ENCODE measurements at regions not wholly inside any gene's neighbourhood (a gene's known extent, or its start where the extent isn't known, plus 50 kb on each side); places are given as distances from the start of the nearest gene placed in this dataset.
"Not testable (repeated sequence)": the region's sequence is repeated elsewhere in the genome, so short reads cannot be mapped to it uniquely, and the experiment has no call there.

DNA sequence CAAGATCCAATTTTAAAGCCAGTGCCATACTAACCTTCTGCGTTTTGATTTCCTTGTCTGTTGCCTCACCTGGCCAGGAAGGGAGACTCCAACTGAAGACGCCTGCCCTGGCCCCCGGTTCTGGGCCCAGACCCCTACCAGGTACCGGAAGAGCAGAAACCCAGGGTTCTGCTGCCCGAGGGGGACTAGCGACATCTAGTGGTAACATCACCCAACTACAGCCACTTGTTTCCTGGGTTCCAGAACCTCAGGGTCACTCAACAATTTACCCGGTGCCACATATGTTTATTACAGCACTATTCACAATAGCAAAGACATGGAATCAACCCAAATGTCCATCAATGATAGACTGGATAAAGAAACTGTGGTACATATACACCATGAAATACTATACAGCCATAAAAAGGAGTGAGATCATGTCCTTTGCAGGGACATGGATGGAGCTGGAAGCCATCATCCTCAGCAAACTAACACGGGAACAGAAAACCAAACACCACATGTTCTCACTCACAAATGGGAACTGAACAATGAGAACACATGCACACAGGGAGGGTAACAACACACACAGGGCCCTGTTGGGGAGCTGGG is 268.7 kb upstream of the IRX4 start:
- DNase-seq (ENCODE audit: low spot score): not testable (repeated sequence)

DNA sequence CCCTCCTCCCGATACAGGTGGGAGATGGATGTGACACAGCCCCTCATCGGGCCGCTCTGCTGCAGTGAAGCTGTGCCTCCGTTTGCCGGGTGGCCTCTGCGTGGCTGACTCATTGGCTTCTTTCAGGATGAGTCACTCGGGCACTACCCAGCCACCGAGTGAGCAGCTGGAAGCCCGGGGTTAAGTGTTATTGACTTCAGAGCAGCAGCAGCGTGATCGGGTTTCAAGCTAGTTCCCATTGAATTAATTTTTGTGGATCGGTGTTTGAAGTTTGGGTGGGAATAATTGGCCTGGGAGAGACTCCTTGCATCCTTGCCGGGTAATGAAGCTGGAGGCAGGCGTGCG is 266.4 kb upstream of the IRX4 start:
- DNase-seq (ENCODE audit: low spot score): peak; percentile 52

DNA sequence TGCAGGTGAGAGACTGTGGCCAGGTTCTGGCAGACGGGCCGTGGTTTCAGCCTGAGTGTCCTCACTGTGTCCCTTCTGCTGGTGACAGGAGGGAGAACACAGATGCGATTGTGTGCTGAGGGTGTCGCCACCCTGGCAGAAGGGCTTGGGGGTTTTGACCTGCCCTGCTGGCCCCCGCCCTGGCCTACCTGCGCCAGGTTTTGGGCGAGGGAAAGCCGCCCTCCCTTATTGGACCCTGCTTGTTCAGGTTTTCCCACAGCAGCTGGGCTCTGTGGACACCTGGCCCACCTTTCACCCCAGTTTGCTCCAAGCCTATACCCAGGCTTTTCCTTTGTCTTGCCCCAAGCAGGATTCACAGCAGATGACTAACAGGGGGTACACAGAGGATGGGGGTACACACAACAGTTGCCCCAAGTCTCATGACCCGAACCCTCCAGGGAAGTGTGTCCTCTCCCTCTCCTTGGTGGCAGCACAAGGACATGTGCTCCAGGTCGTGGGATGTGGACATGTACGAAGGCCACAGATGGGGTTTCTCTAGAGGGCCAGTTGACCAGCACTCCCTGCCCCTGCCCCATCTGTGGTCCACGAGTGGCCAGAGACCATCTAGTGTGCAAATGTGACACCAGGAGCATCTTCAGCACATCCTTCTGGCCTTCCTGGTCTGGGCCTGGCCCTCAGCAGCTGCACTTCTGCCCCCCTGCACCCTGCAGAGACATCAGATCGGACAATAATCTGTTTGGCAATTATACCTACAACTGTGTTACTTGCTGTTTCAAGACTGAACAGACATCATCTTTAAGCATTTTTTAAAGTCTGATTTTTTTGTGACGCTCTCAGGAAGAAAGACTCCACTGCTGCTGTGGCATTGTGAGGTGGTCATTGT is 265.8 kb upstream of the IRX4 start:
- DNase-seq (ENCODE audit: low spot score): no peak

DNA sequence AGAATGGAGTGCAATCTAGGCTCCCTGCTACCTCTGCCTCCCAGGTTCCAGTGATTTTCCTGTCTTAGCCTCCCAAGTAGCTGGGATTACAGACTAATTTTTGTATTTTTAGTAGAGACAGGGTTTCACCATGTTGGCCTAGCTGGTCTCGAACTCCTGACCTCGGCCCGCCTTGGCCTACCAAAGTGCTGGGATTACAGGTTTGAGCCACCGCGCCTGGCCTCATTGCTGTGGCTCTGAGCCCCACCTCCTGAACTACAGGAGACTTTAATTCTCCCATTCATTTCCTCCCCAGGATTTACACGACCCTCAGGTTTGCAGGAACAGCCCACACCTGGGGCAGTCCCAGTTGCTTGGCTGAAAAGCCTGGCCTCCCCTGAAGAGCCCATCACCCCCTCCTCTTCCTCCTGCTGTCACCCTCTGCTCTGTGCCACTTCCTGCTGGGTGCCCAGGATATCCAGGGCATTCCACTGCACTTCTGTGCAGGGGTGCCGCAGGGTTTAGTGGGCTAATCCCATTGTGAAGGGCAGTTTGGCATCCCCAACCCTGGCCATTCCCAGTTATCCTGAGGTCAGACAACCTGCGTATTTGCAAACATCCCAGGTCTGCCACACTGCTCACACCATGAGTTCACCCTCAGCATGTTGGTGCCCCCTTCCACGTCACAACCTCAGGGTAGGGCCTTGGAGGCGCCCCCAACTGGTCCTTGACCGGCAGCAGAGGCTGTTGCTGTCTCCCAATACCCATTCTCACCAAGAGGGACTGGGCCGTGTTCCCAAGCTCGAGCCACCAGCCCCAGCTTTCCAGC is 265.0 kb upstream of the IRX4 start:
- DNase-seq (ENCODE audit: low spot score): no peak

DNA sequence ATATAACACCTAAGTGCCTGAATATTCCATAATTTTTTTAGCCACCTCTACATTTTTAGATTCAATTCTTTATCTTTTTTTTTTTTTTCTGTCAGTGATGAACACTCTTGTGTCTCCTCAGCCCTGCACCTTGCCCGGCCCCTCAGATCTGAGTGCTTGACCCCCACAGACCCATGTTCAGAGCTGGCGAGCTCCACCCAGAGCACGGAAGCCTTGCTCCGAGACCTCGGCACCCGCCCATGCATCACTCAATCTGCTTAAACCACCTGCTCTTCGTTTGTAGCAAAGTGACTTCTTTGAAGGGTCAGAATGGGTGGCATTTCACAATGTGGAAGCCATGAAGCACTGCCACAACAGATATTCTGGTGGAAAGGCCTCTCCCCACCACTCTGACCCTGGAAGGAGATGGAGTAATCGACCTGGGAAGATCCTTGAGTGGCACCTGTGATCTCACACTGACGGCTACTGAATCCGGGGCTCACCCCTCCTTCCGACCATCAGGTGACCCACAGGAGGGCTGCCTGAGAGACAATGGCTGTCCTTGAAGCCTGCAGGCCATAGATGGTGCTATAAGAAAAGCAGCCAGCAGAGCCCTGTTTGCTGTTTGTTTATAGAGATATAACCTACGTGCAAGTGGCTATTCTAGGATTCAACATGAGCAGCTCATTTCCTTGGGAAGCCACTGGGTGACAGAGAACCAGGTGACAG is 261.1 kb upstream of the IRX4 start:
- no peak for DNase-seq (ENCODE audit: low spot score)

DNA sequence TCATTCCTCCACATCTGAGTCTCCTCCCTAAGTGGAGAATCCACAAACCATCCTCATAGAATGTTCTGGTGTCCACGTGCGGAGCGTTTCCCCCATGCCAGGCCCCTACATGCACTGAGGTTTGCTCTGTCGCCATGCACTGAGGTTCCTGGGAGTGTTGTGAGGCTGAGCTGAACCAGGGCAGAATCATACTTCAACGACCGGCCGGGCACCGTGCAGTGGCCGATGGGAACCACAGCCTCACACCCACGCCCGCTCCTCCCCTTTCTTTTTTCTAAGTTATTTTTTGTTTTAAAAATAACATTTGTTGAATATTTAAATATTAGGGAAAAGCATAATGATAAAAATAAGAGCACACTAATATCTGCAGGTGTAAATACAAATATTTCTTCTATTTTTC is 260.4 kb upstream of the IRX4 start:
- no peak for DNase-seq (ENCODE audit: low spot score)

DNA sequence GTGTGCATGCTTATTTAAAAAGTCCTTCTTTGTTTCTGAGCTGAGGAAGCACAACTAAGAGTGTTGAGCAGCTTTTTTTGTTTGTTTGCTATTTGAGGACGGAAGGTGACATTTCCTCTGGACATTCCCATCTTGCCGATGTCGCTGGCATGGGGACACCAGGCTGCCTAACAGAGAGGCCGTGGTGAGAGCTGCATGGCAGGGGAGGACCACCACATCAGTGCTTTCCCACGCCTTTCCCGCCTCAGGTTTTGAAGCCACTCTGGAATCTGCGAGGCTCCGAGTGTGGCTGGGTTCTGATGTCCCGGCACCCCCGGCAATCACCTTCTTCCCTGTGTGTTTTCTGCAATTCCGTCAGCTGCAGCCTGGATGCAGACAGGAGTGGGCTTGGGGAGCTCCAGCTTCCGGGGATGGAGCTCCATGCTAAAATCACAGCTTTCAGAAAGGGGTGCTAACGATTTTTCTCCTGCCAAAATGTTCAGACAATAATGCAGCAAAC is 259.8 kb upstream of the IRX4 start:
- no peak for DNase-seq (ENCODE audit: low spot score)

DNA sequence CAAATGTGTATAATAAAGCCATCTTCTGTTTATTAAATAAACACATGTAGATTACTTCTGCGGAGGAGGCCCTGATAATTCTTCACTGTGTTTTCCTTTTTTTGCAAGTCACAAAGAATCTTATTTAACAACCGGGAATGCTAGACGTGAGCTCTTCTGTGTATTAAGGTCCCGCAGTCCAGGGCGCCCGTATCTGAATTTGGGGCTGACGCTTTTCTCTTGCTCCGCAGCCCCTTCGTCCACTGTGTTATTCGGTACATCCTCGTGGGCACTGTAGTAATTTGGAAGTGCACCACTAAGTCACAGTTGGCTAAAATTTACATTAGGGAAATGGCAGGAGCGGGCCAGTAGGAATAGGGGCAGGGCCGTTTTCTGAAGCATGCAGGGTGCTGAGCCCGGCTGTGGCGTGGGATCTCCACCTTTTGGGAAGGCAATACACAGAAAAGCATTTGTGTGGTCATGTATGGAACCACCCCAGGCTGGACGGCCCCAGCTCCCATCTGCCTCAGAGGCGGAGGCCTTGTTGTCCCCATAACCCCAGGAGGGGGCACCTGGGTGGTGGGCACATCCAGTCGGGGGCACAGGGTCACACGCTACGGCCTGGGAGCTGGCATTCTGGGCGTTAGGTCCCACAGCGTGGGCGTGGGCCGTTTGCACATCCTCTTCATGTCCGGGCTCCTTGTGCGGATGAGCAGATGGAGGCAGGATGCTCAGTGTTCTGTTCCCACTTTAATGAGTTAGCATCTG is 258.7 kb upstream of the IRX4 start:
- DNase-seq (ENCODE audit: low spot score): no peak

DNA sequence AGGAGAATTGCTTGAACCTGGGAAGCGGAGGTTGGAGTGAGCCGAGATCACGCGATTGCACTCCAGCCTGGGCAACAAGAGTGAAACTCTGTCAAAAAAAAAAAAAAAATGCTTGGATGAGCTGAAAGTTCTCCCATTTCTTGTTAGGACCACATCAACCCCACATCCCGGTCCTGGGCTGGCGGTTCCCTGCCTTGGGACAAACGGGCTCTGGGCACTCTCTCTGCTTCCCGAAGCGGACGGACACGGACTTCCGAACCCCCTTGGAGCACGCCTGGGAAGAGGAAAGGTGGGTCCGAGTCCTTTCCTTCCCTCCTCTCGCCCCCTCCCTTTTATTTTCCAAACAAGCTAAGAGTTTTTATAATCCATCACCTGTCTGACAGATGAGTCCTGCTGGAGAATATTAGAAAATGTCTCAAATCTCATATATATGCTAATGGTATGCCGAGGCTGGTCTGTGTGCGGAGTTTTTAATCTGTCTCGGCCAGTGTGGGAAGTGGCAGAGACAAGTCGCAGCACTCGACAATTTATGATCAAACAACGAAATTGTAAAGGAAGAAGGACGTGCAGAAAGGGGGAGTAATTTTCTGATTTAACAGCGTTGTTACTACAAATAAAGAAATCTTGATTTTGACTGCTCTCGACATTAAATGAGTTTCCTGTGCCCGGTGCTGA is 257.9 kb upstream of the IRX4 start:
- DNase-seq (ENCODE audit: low spot score): no peak

DNA sequence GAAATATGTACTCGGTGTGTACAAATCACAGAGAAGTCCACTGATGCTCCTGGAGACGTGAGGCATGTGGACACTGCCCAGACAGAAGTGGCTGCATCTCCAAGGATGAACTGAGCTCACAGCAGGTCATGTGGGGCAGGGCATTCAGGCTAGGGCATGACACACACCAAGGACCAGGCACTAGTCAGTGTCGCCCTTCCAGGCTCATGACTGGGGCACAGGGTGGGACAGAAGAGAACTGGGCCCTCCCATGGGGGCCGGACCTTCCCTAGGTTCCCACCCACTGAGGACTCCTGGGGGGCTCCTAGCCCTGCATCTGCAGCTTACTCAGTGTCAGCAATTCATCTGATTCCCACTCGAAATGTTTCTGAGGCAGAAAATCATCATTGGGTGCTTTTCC is 256.8 kb upstream of the IRX4 start:
- DNase-seq (ENCODE audit: low spot score): no peak

DNA sequence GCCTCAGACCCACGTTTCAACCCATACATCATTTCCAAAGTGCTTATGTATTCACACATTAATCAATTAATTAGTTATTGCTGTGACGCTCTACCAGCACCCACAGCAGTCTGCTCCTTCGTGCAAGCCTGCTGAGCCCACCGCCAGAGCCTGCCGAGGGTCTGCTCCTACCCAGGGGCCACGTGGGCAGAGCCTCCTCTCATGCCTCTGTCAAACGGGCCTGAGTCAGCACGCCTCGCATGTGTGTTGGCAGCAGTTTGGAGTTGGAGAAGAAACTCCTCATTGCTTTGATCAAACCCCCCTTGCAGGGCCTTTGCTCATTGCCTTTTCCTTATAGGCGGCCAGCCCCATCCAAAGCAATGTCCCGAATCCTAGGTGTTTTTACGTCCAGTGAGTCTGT is 256.2 kb upstream of the IRX4 start:
- DNase-seq (ENCODE audit: low spot score): no peak

DNA sequence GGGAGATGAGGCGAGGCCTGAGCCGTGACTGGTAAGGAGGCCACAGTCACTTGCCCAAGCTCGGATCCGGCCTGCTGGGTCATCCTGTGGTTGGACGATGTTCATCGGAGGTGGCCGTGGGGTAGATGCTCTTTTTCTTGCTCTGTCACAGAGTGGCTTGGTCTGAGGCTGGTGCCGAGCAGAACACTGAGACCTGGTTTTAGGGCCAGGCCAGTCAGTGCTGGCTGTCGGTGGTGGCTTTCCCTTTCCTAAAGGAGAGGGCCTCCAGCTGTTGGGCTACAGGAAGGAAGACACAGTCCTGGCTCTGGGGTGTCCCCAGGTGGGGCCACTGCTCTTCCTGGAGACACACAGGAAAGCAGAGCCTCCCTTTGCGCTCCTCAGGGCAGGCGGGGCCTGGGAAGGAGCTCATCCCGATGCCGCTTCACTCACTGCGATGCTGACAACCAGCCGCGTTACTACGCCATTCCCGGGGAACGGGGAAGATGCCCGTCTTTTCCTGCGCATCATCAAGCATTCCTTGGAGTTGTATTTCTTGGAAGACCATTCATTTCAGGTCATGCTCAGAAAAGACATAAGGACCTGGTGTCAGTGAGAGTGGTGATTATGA is 254.8 kb upstream of the IRX4 start:
- no peak for DNase-seq (ENCODE audit: low spot score)

DNA sequence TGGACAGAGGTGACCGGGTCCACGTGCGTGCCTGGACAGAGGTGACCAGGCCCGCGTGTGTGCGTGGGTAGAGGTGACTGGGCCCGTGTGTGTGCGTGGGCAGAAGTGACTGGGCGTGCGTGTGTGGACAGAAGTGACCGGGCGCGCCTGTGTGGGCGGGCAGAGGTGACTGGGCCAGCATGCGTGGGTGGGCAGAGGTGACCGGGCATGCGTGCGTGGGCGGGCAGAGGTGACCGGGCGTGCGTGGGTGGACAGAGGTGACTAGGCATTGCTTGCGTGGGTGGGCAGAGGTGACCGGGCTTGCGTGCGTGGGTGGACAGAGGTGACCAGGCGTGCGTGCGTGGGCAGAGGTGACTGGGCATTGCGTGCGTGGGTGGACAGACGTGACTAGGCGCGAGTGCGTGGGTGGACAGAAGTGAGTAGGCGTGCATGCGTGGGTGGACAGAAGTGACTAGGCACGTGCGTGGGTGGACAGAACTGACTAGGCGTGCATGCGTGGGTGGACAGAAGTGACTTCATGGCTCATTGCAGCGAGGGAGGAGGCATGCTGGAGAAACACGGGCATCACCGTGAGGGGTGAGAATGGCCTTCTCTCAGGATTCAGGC is 254.1 kb upstream of the IRX4 start:
- DNase-seq (ENCODE audit: low spot score): no peak

DNA sequence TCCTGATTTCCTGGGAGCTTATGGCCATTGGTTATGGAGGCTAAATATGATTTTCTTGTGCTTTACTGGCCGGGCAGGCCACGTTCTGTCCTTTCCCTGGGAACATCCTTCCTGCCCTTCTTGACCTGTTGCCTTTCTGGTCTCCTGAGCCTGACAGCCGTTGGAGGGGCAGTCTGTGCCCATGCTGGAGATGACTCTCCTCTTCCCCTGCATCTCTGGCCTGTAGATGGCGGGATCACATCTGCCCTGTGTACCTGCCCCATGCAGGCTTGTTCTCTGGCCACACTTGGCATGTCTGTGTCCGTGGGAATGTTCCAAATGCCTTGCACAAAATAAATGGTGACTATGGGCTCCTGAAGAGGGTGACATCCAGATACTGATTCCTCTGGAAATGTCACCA is 253.1 kb upstream of the IRX4 start:
- DNase-seq (ENCODE audit: low spot score): no peak

DNA sequence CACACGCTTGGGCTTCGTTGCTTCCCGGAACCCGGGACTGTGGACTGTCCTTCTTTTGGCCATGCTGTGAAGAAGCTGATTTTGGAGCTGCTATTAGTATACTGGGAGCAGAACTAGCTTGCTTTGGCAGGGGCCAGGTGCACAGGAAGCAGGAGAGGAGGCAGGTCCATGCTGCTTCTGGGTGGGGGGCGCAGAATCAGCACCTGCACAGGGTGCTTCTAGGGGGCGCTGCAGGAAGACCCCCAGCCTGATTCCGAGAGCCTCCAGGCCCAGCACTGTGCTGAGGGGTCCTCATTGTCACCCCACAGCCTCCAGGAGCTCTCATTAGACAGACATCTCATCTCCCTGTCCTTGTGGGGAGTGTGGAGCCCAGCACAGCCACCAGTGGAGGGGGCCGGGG is 252.6 kb upstream of the IRX4 start:
- no peak for DNase-seq (ENCODE audit: low spot score)

DNA sequence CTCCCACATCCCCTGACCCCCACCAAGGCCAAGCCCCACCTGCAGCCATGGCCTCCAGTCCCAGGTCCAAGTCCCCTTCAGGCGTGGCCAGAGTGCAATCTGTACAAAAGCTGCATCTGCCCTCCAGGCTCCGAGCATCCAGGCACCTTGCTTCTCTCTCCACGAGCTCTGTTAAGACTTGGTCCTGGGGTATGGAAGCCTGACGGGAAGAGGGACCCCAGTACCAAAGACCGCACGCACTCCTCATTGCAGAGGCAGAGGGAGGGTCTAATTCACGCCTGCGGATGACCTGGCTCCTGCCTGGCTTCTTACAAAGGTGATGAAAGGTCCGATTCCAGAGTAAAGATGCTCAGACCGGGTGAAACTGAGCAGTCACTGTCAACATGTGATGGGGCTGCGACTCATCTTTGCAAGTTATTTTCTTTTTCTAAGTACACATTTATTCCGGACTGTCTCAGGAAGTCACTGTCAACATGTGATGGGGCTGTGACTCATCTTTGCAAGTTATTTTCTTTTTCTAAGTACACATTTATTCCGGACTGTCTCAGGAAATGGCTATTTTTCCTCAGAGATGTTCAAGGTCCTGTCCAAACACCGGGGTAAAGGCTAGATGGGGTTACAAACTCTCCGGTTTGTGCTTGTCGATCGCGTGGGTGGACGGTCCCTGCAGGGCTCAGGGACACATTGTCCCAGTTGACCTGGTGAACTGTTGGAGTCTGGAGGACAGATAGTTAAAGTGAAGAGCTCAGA is 252.0 kb upstream of the IRX4 start:
- DNase-seq (ENCODE audit: low spot score): no peak

DNA sequence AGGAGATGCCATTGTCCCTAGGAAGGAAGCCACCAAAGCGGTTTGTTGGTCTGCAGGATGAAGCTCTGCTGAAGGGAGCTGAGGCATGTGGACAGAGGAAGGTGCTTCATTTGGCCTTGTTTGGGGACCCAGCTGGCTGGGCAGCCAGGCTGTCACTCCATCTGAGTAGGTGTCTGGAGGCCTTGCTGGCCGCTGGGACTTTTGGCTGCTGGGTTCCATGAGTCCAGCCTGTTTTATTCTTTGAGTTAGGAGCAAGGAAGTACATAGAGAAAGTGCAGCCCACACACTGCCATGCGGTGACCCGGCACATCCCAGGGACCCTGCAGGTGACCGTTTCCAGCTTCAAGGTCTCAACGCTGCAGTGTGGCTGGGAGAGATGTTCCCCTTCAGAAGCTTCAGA is 251.2 kb upstream of the IRX4 start:
- no peak for DNase-seq (ENCODE audit: low spot score)

DNA sequence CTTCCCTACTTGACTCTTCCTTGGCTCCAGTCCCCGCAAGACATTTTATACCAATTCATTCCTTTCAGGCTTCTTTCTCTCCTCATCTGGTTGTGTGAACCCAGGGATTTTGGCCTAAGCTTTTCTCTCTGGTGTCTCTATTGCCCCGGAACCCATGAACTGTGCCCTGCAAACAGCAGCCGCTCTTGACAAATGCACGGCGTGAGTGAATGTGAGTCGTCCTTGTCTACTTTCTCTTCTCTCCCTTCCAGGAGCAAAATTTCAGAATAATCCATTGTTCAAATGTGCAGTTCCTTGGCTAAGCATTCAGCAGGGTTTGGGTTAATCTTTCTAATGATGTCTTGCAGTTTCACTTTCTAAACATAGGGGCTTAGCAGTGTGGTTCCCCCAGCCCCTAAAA is 250.4 kb upstream of the IRX4 start:
- no peak for DNase-seq (ENCODE audit: low spot score)

DNA sequence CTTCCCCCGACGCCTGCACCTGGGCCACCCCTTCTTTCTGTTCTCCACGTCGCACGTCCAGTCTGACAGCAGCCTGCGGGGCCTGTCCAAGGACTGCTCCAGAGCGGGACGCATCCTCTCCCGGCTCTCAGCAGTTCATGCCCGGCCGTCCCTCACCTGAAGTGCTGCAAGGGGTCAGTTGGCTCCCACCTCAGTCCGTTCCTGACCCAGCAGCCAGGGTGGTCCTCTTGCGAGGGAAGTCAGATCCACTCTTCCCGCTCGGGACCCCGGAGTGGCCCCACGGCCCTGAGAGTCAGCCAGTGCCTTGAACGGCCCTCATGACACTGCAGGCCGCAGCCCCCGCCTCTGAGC is 249.7 kb upstream of the IRX4 start:
- DNase-seq (ENCODE audit: low spot score): no peak

Data from H4 (cell line).